ENCODE measurements at regions not wholly inside any gene's neighbourhood (a gene's known extent, or its start where the extent isn't known, plus 50 kb on each side); places are given as distances from the start of the nearest gene placed in this dataset.

GRCh38 chr14:29042551-29042950 lies 276.0 kb downstream of the FOXG1 start:
- intact Hi-C loops (cut with DNase I), result no loop called here
- Histone ChIP-seq H3K27ac (no peak overlapping the region), H3K4me3 (no peak overlapping the region), H3K9me3 (no peaks in the 10 kb centered on the region), H3K4me1 (no peaks in the 10 kb centered on the region), H3K27me3 (no peaks in the 10 kb centered on the region), H3K36me3 (no peaks in the 10 kb centered on the region)
- DNase-seq (no peak), ATAC-seq (no peak)
- TF ChIP-seq CTCF (IDR thresholded peaks at IDR 0.05), result no peak

- ATAC-seq (no peak), DNase-seq (no peak)
- Histone ChIP-seq H3K36me3 (no peaks in the 10 kb centered on the region), H3K9me3 (no peaks in the 10 kb centered on the region), H3K27me3 (no peaks in the 10 kb centered on the region), H3K4me3 (no peak overlapping the region), H3K27ac (no peak overlapping the region), H3K4me1 (no peaks in the 10 kb centered on the region)
- no peak for TF ChIP-seq CTCF (IDR thresholded peaks at IDR 0.05)
- intact Hi-C loops (cut with DNase I), result no loop called here
Measured at GRCh38 chr14:29043737-29044136, 277.1 kb downstream of the FOXG1 start.

GRCh38 chr14:29045237-29045636 lies 278.6 kb downstream of the FOXG1 start:
- H3K27ac ChIP-seq, result no peak overlapping the region
- TF ChIP-seq CTCF (IDR thresholded peaks at IDR 0.05), result no peak
- H3K36me3 ChIP-seq, result no peaks in the 10 kb centered on the region
- no peaks in the 10 kb centered on the region for H3K27me3 ChIP-seq
- H3K9me3 ChIP-seq, result peaks cover 0 to under 1% of the 10 kb centered on the region in 2 donors
- DNase-seq (no peak), ATAC-seq (no peak)
- H3K4me3 ChIP-seq, result no peak overlapping the region
- no peaks in the 10 kb centered on the region for H3K4me1 ChIP-seq
- intact Hi-C loops (cut with DNase I), result no loop called here

- DNase-seq, result no peak
- no peaks in the 10 kb centered on the region for H3K27me3 ChIP-seq
- H3K4me3 ChIP-seq, result no peak overlapping the region
- H3K27ac ChIP-seq, result no peak overlapping the region
- H3K9me3 ChIP-seq, result peaks cover 0 to 7% of the 10 kb centered on the region in 2 donors
- H3K36me3 ChIP-seq, result no peaks in the 10 kb centered on the region
- no peak for TF ChIP-seq CTCF (IDR thresholded peaks at IDR 0.05)
- ATAC-seq, result no peak
- intact Hi-C loops (cut with DNase I), result no loop called here
- H3K4me1 ChIP-seq, result no peaks in the 10 kb centered on the region
Measured at GRCh38 chr14:29054119-29054518, 287.5 kb downstream of the FOXG1 start.

GRCh38 chr14:29056041-29056566 lies 289.5 kb downstream of the FOXG1 start:
- no peak for ATAC-seq
- intact Hi-C loops (cut with DNase I), result no loop called here
- H3K27ac ChIP-seq, result no peak overlapping the region
- no peak for DNase-seq
- H3K9me3 ChIP-seq, result no peaks in the 10 kb centered on the region
- no peaks in the 10 kb centered on the region for H3K4me1 ChIP-seq
- H3K4me3 ChIP-seq, result no peak overlapping the region
- no peaks in the 10 kb centered on the region for H3K36me3 ChIP-seq
- no peak for TF ChIP-seq CTCF (IDR thresholded peaks at IDR 0.05)
- no peaks in the 10 kb centered on the region for H3K27me3 ChIP-seq

Measured in left lung (tissue), 4 donors.